ENCODE measurements at regions not wholly inside any gene's neighbourhood (a gene's known extent, or its start where the extent isn't known, plus 50 kb on each side); places are given as distances from the start of the nearest gene placed in this dataset.
"Not testable (repeated sequence)": the region's sequence is repeated elsewhere in the genome, so short reads cannot be mapped to it uniquely, and the experiment has no call there.

- intact Hi-C loops (cut with DNase I) = no loop called here
These were observed 113.0 kb upstream of the FSIP2 start for GRCh38 chr2:185625604-185626003.

GRCh38 chr2:185628985-185629384 lies 109.6 kb upstream of the FSIP2 start:
- peak in 1 of 10 donors; percentile 61 for DNase-seq
- intact Hi-C loops (cut with DNase I) = no loop called here

More at GRCh38 chr2:185625604-185626003, 113.0 kb upstream of the FSIP2 start:
- no peak for DNase-seq

- intact Hi-C loops (cut with DNase I) = no loop called here
These were observed 105.0 kb upstream of the FSIP2 start for GRCh38 chr2:185633621-185634020.

GRCh38 chr2:185638771-185639170 lies 99.8 kb upstream of the FSIP2 start:
- no peak for DNase-seq
- intact Hi-C loops (cut with DNase I) = no loop called here

More at GRCh38 chr2:185633621-185634020, 105.0 kb upstream of the FSIP2 start:
- DNase-seq = no peak

- intact Hi-C loops (cut with DNase I) = no loop called here
- no peak for DNase-seq
These were observed 98.0 kb upstream of the FSIP2 start for GRCh38 chr2:185640588-185640987.

- no peak for DNase-seq
- intact Hi-C loops (cut with DNase I) = no loop called here
These were observed 95.2 kb upstream of the FSIP2 start for GRCh38 chr2:185643434-185643833.

GRCh38 chr2:185644828-185645227 lies 93.8 kb upstream of the FSIP2 start:
- DNase-seq = no peak
- intact Hi-C loops (cut with DNase I) = no loop called here

GRCh38 chr2:185645529-185645928 lies 93.1 kb upstream of the FSIP2 start:
- DNase-seq = no peak
- intact Hi-C loops (cut with DNase I) = no loop called here

- intact Hi-C loops (cut with DNase I) = no loop called here
- DNase-seq = no peak
These were observed 79.9 kb upstream of the FSIP2 start for GRCh38 chr2:185658750-185659149.

- intact Hi-C loops (cut with DNase I) = loop anchor here (1.0 kb wide), 1 partner anchor 10 kb away; no protein-coding TSS in a partner anchor
These were observed 74.8 kb upstream of the FSIP2 start for GRCh38 chr2:185663811-185664210.

GRCh38 chr2:185664384-185664783 lies 74.2 kb upstream of the FSIP2 start:
- DNase-seq = no peak
- intact Hi-C loops (cut with DNase I) = loop anchor here (1.0 kb wide), 1 partner anchor 10 kb away; no protein-coding TSS in a partner anchor

More at GRCh38 chr2:185663811-185664210, 74.8 kb upstream of the FSIP2 start:
- DNase-seq = no peak

GRCh38 chr2:185665251-185665814 lies 73.3 kb upstream of the FSIP2 start:
- intact Hi-C loops (cut with DNase I) = no loop called here
- no peak for DNase-seq

GRCh38 chr2:185667452-185667851 lies 71.2 kb upstream of the FSIP2 start:
- intact Hi-C loops (cut with DNase I) = no loop called here
- DNase-seq = no peak

GRCh38 chr2:185668710-185669109 lies 69.9 kb upstream of the FSIP2 start:
- no peak for DNase-seq
- intact Hi-C loops (cut with DNase I) = no loop called here

- no peak for DNase-seq
- intact Hi-C loops (cut with DNase I) = no loop called here
These were observed 64.4 kb upstream of the FSIP2 start for GRCh38 chr2:185674232-185674631.

- intact Hi-C loops (cut with DNase I) = no loop called here
- DNase-seq = no peak
These were observed 62.3 kb upstream of the FSIP2 start for GRCh38 chr2:185676316-185676715.

GRCh38 chr2:185687001-185687400 lies 51.6 kb upstream of the FSIP2 start:
- DNase-seq; intact Hi-C loops (cut with DNase I): not testable (repeated sequence)

- DNase-seq = peak in 2 of 10 donors; percentile 48 to 51
- intact Hi-C loops (cut with DNase I) = no loop called here
These were observed 50.6 kb upstream of the FSIP2 start for GRCh38 chr2:185687967-185688366.
